ENCODE measurements at regions not wholly inside any gene's neighbourhood (a gene's known extent, or its start where the extent isn't known, plus 50 kb on each side); places are given as distances from the start of the nearest gene placed in this dataset.

DNA sequence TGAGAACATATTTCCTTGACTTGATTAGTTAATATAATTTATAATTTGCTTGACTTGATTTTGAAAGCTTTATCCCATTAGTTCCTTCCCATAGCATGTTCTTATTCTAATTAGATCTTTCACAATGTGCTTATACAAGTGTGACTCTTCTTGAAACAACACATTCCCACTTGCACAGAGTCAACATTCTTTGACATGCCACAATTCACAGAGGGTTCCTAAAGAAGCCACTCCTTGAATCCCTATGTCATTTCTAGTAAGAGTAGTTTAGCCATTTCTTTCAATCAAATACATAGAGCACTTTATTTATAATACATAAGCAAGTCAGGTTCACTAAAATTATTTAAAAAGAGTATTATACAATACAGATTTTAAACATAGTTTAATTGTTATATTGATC, 228.9 kb upstream of the GRID2 start (continued):
- TF ChIP-seq, protein P1, sequence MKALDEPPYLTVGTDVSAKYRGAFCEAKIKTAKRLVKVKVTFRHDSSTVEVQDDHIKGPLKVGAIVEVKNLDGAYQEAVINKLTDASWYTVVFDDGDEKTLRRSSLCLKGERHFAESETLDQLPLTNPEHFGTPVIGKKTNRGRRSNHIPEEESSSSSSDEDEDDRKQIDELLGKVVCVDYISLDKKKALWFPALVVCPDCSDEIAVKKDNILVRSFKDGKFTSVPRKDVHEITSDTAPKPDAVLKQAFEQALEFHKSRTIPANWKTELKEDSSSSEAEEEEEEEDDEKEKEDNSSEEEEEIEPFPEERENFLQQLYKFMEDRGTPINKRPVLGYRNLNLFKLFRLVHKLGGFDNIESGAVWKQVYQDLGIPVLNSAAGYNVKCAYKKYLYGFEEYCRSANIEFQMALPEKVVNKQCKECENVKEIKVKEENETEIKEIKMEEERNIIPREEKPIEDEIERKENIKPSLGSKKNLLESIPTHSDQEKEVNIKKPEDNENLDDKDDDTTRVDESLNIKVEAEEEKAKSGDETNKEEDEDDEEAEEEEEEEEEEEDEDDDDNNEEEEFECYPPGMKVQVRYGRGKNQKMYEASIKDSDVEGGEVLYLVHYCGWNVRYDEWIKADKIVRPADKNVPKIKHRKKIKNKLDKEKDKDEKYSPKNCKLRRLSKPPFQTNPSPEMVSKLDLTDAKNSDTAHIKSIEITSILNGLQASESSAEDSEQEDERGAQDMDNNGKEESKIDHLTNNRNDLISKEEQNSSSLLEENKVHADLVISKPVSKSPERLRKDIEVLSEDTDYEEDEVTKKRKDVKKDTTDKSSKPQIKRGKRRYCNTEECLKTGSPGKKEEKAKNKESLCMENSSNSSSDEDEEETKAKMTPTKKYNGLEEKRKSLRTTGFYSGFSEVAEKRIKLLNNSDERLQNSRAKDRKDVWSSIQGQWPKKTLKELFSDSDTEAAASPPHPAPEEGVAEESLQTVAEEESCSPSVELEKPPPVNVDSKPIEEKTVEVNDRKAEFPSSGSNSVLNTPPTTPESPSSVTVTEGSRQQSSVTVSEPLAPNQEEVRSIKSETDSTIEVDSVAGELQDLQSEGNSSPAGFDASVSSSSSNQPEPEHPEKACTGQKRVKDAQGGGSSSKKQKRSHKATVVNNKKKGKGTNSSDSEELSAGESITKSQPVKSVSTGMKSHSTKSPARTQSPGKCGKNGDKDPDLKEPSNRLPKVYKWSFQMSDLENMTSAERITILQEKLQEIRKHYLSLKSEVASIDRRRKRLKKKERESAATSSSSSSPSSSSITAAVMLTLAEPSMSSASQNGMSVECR (CRISPR knock-in tag; IDR thresholded peaks at IDR 0.05; ENCODE audit: borderline replicate concordance) = no peak
- no peak for TF ChIP-seq OVOL2 (CRISPR knock-in tag; IDR thresholded peaks at IDR 0.05; ENCODE audit: borderline replicate concordance)
- TF ChIP-seq, protein P2, sequence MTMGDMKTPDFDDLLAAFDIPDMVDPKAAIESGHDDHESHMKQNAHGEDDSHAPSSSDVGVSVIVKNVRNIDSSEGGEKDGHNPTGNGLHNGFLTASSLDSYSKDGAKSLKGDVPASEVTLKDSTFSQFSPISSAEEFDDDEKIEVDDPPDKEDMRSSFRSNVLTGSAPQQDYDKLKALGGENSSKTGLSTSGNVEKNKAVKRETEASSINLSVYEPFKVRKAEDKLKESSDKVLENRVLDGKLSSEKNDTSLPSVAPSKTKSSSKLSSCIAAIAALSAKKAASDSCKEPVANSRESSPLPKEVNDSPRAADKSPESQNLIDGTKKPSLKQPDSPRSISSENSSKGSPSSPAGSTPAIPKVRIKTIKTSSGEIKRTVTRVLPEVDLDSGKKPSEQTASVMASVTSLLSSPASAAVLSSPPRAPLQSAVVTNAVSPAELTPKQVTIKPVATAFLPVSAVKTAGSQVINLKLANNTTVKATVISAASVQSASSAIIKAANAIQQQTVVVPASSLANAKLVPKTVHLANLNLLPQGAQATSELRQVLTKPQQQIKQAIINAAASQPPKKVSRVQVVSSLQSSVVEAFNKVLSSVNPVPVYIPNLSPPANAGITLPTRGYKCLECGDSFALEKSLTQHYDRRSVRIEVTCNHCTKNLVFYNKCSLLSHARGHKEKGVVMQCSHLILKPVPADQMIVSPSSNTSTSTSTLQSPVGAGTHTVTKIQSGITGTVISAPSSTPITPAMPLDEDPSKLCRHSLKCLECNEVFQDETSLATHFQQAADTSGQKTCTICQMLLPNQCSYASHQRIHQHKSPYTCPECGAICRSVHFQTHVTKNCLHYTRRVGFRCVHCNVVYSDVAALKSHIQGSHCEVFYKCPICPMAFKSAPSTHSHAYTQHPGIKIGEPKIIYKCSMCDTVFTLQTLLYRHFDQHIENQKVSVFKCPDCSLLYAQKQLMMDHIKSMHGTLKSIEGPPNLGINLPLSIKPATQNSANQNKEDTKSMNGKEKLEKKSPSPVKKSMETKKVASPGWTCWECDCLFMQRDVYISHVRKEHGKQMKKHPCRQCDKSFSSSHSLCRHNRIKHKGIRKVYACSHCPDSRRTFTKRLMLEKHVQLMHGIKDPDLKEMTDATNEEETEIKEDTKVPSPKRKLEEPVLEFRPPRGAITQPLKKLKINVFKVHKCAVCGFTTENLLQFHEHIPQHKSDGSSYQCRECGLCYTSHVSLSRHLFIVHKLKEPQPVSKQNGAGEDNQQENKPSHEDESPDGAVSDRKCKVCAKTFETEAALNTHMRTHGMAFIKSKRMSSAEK (CRISPR knock-in tag; IDR thresholded peaks at IDR 0.05; ENCODE audit: borderline replicate concordance) = no peak

DNA sequence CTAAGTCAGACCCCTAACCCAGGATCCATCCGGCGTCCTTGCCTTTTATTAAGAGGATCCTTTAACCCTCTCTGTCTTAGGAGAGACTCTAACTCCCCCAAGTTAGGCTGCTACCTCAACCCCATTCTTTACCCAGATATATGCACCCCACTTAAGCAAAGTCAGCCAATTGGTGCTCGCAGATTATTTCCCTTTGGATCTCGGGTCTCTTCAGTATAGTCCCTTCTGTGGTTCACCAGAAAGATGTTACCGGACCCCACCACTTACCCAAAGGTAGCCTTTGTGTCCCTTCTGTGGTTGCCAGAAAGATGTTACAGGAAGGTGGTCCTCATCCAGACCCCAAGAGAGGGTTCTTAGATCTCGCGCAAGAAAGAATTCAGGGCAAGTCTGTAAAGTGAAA, 212.9 kb upstream of the GRID2 start:
- Mint-ChIP-seq H3K27me3 (ENCODE audit: low read depth) (no peaks in the 10 kb centered on the region), H3K36me3 (peaks cover 18% of the 10 kb centered on the region), H3K9me3 (peaks cover 22% of the 10 kb centered on the region), H3K4me1 (peaks cover 35% of the 10 kb centered on the region), H3K4me3 (no peak overlapping the region), H3K27ac (no peak overlapping the region)
- CTCF ChIA-PET = no interaction called here
- TF ChIP-seq, protein P3, sequence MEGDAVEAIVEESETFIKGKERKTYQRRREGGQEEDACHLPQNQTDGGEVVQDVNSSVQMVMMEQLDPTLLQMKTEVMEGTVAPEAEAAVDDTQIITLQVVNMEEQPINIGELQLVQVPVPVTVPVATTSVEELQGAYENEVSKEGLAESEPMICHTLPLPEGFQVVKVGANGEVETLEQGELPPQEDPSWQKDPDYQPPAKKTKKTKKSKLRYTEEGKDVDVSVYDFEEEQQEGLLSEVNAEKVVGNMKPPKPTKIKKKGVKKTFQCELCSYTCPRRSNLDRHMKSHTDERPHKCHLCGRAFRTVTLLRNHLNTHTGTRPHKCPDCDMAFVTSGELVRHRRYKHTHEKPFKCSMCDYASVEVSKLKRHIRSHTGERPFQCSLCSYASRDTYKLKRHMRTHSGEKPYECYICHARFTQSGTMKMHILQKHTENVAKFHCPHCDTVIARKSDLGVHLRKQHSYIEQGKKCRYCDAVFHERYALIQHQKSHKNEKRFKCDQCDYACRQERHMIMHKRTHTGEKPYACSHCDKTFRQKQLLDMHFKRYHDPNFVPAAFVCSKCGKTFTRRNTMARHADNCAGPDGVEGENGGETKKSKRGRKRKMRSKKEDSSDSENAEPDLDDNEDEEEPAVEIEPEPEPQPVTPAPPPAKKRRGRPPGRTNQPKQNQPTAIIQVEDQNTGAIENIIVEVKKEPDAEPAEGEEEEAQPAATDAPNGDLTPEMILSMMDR (IDR thresholded peaks at IDR 0.05) = no peak
- no peak for TF ChIP-seq ZNF232 (CRISPR knock-in tag; IDR thresholded peaks at IDR 0.05)
- TF ChIP-seq ZNF263 (CRISPR knock-in tag; IDR thresholded peaks at IDR 0.05; ENCODE audit: low read depth) = no peak
- TF ChIP-seq IRF2 (CRISPR knock-in tag; IDR thresholded peaks at IDR 0.05; ENCODE audit: borderline replicate concordance, low read depth) = no peak
- TF ChIP-seq ZBTB21 (CRISPR knock-in tag; IDR thresholded peaks at IDR 0.05; ENCODE audit: borderline replicate concordance) = no peak
- TF ChIP-seq TEAD4 (CRISPR knock-in tag; IDR thresholded peaks at IDR 0.05) = no peak
- TF ChIP-seq, protein P4, sequence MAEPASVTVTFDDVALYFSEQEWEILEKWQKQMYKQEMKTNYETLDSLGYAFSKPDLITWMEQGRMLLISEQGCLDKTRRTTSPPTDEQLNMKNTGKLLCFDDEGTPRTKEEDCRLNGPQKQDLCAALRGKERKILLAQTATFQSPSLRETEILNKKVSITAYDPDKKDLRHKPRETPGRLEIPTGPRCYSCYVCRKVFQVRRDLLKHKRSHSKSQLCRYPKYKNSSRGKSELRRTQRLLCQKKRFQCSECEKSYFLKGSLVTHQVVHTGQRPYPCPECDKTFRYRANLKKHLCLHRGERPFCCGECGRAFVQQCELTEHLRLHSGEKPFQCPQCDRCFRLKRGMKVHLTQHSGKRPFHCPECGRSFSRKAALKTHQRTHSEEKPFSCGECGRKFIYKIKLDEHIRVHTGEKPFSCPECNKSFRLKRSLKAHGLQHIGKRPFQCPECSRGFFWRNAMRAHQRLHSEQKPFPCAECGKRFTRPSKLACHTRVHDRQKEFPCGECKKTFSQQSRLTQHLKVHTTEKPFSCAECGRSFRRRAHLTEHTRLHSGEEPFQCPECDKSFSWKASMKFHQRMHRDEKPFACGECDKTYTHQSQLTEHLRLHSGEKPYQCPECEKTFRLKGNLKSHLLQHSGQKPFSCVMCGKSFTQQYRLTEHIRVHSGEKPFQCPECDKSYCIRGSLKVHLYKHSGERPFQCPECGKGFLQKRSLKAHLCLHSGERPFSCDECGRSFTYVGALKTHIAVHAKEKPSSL (CRISPR knock-in tag; conservative IDR thresholded peaks at IDR 0.05) = no peak
- no peak for TF ChIP-seq KAT7 (CRISPR knock-in tag; IDR thresholded peaks at IDR 0.05; ENCODE audit: borderline replicate concordance)
- TF ChIP-seq ZNF423 (CRISPR knock-in tag; IDR thresholded peaks at IDR 0.05) = no peak
- DNase-seq (ENCODE audit: low spot score) = no peak
- no peak for ATAC-seq
- POLR2A ChIA-PET = no interaction called here
